22Rv1 (cell line): ENCODE measurements at regions not wholly inside any gene's neighbourhood (a gene's known extent, or its start where the extent isn't known, plus 50 kb on each side); places are given as distances from the start of the nearest gene placed in this dataset.
"Not testable (repeated sequence)": the region's sequence is repeated elsewhere in the genome, so short reads cannot be mapped to it uniquely, and the experiment has no call there.

Source experiments
- H3K27ac ChIP-seq: fragments of 450-650 bp; 2 replicates; pipeline ENCODE4 v1.5.1; 2017
- ZFX ChIP-seq: fragments of 450-650 bp; IDR thresholded peaks from 2 replicates; pipeline ENCODE4 v1.6.1; 2017; ENCODE audit warnings: antibody characterized with exemption, borderline replicate concordance
- TF ChIP-seq, protein P1 (sequence below): fragments of 450-650 bp; IDR thresholded peaks from 2 replicates; pipeline ENCODE4 v1.5.1; 2017; ENCODE audit warnings: mild to moderate bottlenecking

DNA sequence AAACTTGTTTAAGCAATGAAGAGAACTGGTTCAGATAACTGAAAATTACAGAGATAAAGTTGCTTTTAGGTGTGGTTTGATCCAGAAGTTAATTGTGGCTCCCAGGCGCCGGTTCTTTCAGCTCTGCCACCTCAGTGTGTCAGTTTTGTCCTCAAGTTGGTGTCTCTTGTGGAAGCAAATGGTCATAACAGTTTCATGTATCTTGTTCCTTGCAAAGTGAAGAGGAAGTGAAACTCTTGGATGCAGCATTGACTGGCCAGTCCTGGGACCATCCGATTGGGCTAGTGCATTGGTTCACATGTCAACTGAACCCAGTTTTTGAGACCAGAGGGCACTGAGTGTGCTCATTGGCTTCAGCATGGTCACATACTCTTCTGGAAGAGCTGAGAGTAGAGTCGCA, 181.4 kb upstream of the GRM7 start:
- TF ChIP-seq, protein P1, sequence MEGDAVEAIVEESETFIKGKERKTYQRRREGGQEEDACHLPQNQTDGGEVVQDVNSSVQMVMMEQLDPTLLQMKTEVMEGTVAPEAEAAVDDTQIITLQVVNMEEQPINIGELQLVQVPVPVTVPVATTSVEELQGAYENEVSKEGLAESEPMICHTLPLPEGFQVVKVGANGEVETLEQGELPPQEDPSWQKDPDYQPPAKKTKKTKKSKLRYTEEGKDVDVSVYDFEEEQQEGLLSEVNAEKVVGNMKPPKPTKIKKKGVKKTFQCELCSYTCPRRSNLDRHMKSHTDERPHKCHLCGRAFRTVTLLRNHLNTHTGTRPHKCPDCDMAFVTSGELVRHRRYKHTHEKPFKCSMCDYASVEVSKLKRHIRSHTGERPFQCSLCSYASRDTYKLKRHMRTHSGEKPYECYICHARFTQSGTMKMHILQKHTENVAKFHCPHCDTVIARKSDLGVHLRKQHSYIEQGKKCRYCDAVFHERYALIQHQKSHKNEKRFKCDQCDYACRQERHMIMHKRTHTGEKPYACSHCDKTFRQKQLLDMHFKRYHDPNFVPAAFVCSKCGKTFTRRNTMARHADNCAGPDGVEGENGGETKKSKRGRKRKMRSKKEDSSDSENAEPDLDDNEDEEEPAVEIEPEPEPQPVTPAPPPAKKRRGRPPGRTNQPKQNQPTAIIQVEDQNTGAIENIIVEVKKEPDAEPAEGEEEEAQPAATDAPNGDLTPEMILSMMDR: no peak
- no peak for TF ChIP-seq ZFX
- H3K27ac ChIP-seq: no peak overlapping the region

DNA sequence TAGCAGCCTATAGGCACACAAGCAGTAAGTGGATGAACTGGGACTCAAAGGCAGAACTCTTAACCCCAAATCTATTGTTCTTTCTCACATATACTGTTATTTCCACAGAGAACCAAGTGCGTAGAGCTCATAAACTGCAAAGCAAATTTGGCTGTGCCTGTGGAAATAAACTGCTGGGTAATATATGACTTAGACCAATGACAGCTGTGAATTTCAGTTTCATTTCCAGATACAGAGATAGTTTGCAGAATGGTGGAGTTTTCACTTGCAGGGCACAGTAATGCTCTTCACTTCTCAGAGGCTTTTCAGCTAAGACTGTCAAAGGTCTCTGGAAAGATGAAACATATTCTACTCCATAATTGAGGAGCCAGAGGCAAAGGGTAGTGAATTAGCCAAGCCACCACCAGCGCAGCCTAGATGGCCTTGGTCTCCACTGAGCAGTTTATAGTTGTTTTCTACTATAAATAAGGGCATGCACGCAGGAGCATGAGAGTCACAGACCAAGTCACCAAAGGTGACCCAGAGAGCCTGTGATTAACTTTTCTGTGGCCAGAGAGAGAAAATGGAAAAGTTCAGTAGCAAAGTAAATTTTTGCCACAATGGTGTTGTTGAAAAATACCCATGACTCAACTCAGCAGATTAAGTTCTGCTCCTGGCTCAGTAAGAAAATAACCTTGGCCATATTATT, 180.7 kb upstream of the GRM7 start:
- H3K27ac ChIP-seq: no peak overlapping the region
- TF ChIP-seq, protein P1: no peak
- TF ChIP-seq ZFX: no peak

DNA sequence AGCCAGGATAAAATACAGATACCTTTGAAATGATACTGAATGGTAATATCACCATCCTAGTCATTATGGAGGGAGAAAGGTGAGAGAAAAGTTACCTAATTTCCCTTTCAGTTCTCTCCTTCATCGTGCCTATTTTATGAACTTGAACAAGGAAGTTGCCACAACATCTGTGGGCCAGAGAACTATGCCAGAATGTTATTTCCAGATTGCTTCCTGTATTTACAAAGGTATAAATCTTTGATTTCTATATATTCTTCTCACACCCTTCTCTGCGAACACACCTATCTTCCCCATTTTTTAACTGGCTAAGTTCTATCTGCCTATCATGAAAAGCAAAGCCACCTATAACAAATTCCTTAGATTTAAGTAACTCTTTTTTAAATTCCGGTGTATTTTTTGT, 163.6 kb upstream of the GRM7 start:
- no peak overlapping the region for H3K27ac ChIP-seq
- TF ChIP-seq, protein P1: no peak
- no peak for TF ChIP-seq ZFX

DNA sequence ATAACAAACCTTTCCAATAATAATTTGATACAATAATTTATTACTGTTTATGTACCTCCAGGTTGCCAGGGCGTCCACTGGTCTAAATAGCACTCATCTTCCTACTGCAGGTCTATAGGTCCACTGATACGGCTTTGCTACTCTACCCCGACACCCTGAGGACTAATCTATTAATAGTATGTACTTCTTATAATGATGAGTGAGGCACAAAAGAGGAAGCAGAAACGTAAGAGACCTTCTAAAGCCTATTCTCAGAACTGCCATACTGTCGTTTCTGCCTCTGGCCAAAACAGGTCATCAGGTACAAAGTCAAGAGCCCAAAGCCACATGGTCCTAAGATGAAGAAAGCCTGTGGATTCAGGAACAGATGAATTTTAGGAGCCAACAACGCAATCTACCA, 163.2 kb upstream of the GRM7 start:
- no peak overlapping the region for H3K27ac ChIP-seq
- TF ChIP-seq, protein P1: no peak
- no peak for TF ChIP-seq ZFX

DNA sequence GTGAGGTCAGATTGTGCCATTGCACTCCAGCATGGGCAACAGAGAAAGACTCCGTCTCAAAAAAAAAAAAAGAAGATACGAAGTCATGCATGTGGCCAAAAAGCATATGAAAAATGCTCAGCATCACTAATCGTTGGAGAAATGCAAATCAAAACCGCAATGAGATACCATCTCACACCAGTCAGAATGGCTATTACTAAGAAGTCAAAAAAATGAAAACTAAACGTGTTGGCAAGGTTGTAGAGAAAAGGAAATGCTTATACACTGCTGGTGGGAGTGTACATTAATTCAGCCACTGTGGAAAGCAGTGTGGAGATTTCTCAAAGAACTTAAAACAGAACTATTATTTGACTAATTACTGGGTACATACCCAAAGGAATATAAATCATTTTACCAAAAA, 156.1 kb upstream of the GRM7 start:
- H3K27ac ChIP-seq: not testable (repeated sequence)

DNA sequence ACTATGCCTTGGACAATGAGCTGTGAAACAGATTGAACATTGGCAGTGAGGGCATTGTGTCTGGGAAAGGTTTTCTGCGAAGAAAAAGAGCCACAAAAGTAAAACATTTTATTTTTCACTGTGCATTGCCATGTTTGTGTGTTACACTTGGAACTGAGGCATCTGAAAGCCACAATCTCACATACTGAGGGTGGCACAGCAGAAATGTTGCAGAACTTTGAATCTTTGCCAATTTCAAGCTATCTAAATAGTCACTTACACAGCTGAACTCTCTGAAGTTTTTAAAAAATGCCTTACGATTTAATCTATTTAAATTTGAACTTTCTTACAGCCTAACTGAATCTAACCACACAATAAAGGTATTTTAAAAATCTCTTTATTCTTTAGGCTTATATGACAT, 154.1 kb upstream of the GRM7 start:
- TF ChIP-seq, protein P1: no peak
- no peak for TF ChIP-seq ZFX
- no peak overlapping the region for H3K27ac ChIP-seq

DNA sequence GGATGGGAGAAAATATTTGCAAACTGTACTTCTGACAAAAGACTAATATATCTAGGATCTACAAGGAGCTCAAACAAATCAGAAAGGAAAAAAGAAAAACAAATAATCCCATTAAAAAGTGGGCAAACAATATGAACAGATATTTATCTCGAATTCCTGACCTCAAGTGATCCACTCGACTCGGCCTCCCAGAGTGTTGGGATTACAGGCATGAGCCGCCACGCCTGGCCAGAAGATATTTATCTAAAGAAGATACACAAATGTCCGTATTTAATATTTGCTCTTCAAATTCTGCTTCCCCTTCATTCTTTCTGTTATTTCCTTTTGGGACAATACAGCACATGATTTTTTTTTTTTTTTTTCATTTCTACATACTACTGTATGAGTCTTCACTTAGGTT, 151.7 kb upstream of the GRM7 start:
- TF ChIP-seq, protein P1: no peak
- no peak for TF ChIP-seq ZFX
- H3K27ac ChIP-seq: peak overlapping the region; percentile 38

DNA sequence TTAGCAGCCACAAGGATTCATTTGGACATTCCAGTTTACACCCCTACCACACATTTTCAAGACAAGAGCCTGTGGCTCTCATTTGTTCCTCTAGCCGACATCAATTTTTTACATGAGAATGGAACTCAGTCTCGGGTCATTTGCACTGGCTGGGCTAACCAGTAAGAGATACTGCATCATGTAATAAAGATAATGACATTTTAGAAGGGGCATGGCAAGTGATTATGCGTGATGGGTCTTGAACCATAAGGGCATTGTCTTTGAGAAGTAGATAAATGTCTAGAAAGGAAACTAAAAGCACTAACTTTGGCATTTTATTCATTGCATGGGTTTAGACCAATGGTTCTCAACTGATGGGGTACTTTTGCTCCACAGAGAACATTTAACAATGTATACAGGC, 146.0 kb upstream of the GRM7 start:
- TF ChIP-seq ZFX: no peak
- TF ChIP-seq, protein P1: no peak
- no peak overlapping the region for H3K27ac ChIP-seq
